ENCODE measurements at regions not wholly inside any gene's neighbourhood (a gene's known extent, or its start where the extent isn't known, plus 50 kb on each side); places are given as distances from the start of the nearest gene placed in this dataset.
A peak's percentile ranks its signal among the peaks of the same experiment; 100 is the strongest.

- CTCF ChIA-PET = no interaction called here
- Mint-ChIP-seq H3K4me3 (ENCODE audit: low read depth, unreplicated experiment) (no peak overlapping the region), H3K27me3 (ENCODE audit: unreplicated experiment) (no peaks in the 10 kb centered on the region), H3K9me3 (ENCODE audit: low read depth, unreplicated experiment) (peaks cover 12% of the 10 kb centered on the region), H3K36me3 (ENCODE audit: insufficient read depth, unreplicated experiment) (no peaks in the 10 kb centered on the region), H3K4me1 (ENCODE audit: low read depth, unreplicated experiment) (no peaks in the 10 kb centered on the region), H3K27ac (ENCODE audit: unreplicated experiment) (no peak overlapping the region)
- BruUV-seq (replicated peaks) = no TSS peak
- TF ChIP-seq CTCF (IDR thresholded peaks at IDR 0.05; ENCODE audit: unreplicated experiment) = no peak
- intact Hi-C loops (cut with micrococcal nuclease; ENCODE audit: unreplicated experiment) = no loop called here
- DNase-seq = no peak
Measured at GRCh38 chr9:117574099-117574498, 130.1 kb upstream of the TLR4 start.

GRCh38 chr9:117564839-117565238, 139.4 kb upstream of the TLR4 start:
- intact Hi-C loops (cut with micrococcal nuclease; ENCODE audit: unreplicated experiment) = no loop called here
- no TSS peak for BruUV-seq (replicated peaks)
- H3K27me3 Mint-ChIP-seq (ENCODE audit: unreplicated experiment) = no peaks in the 10 kb centered on the region
- no peak overlapping the region for H3K4me3 Mint-ChIP-seq (ENCODE audit: low read depth, unreplicated experiment)
- no peaks in the 10 kb centered on the region for H3K4me1 Mint-ChIP-seq (ENCODE audit: low read depth, unreplicated experiment)
- H3K27ac Mint-ChIP-seq (ENCODE audit: unreplicated experiment) = no peak overlapping the region
- peaks cover 9% of the 10 kb centered on the region for H3K9me3 Mint-ChIP-seq (ENCODE audit: low read depth, unreplicated experiment)
- CTCF ChIA-PET = no interaction called here
- H3K36me3 Mint-ChIP-seq (ENCODE audit: insufficient read depth, unreplicated experiment) = no peaks in the 10 kb centered on the region
- no peak for TF ChIP-seq CTCF (IDR thresholded peaks at IDR 0.05; ENCODE audit: unreplicated experiment)
- no peak for DNase-seq

GRCh38 chr9:117561761-117562160, 142.4 kb upstream of the TLR4 start:
- H3K9me3 Mint-ChIP-seq (ENCODE audit: low read depth, unreplicated experiment) = peaks cover 6% of the 10 kb centered on the region
- intact Hi-C loops (cut with micrococcal nuclease; ENCODE audit: unreplicated experiment) = no loop called here
- BruUV-seq (replicated peaks) = no TSS peak
- no peak overlapping the region for H3K4me3 Mint-ChIP-seq (ENCODE audit: low read depth, unreplicated experiment)
- no peaks in the 10 kb centered on the region for H3K4me1 Mint-ChIP-seq (ENCODE audit: low read depth, unreplicated experiment)
- TF ChIP-seq CTCF (IDR thresholded peaks at IDR 0.05; ENCODE audit: unreplicated experiment) = no peak
- no peak overlapping the region for H3K27ac Mint-ChIP-seq (ENCODE audit: unreplicated experiment)
- H3K27me3 Mint-ChIP-seq (ENCODE audit: unreplicated experiment) = no peaks in the 10 kb centered on the region
- CTCF ChIA-PET = no interaction called here
- no peak for DNase-seq
- no peaks in the 10 kb centered on the region for H3K36me3 Mint-ChIP-seq (ENCODE audit: insufficient read depth, unreplicated experiment)

GRCh38 chr9:117555964-117556629, 141.2 kb upstream of the ASTN2 start:
- CTCF ChIA-PET = interaction anchor here (0.6 to 0.7 kb wide), 2 partner anchors 67 to 1237 kb away, joined by 5 to 8 read pairs; no protein-coding TSS in a partner anchor
- H3K27me3 Mint-ChIP-seq (ENCODE audit: unreplicated experiment) = peaks cover 8% of the 10 kb centered on the region
- H3K4me1 Mint-ChIP-seq (ENCODE audit: low read depth, unreplicated experiment) = no peaks in the 10 kb centered on the region
- H3K27ac Mint-ChIP-seq (ENCODE audit: unreplicated experiment) = no peak overlapping the region
- DNase-seq = peak; percentile 45
- no peak overlapping the region for H3K4me3 Mint-ChIP-seq (ENCODE audit: low read depth, unreplicated experiment)
- no TSS peak for BruUV-seq (replicated peaks)
- no peaks in the 10 kb centered on the region for H3K9me3 Mint-ChIP-seq (ENCODE audit: low read depth, unreplicated experiment)
- H3K36me3 Mint-ChIP-seq (ENCODE audit: insufficient read depth, unreplicated experiment) = no peaks in the 10 kb centered on the region
- intact Hi-C loops (cut with micrococcal nuclease; ENCODE audit: unreplicated experiment) = no loop called here
- TF ChIP-seq CTCF (IDR thresholded peaks at IDR 0.05; ENCODE audit: unreplicated experiment) = no peak

Data from Calu3 (cell line).